ENCODE measurements at regions not wholly inside any gene's neighbourhood (a gene's known extent, or its start where the extent isn't known, plus 50 kb on each side); places are given as distances from the start of the nearest gene placed in this dataset.

- TF ChIP-seq POLR2A (IDR thresholded peaks at IDR 0.05) (no peak), CTCF (IDR thresholded peaks at IDR 0.05) (no peak)
These were observed 192.0 kb downstream of the SH3BP4 start for GRCh38 chr2:235143789-235144188.
